SK-N-SH treated with all-trans-retinoic acid at 6 μM for 48 hours (cell line): ENCODE measurements at regions not wholly inside any gene's neighbourhood (a gene's known extent, or its start where the extent isn't known, plus 50 kb on each side); places are given as distances from the start of the nearest gene placed in this dataset.

ENCODE experiments used
- ATAC-seq: fragments of 200-7000 bp; cut with Tn5 transposase; 3 replicates; pipeline ENCODE4 v1.9.1; 2020; ENCODE audit warnings: mild to moderate bottlenecking, moderate library complexity
- ARNTL ChIP-seq: fragments of 450-650 bp; formaldehyde crosslinking; IDR thresholded peaks from 2 replicates; pipeline ENCODE4 v1.5.0; 2020; ENCODE audit warnings: low read depth, mild to moderate bottlenecking, moderate library complexity, borderline replicate concordance
- BACH2 ChIP-seq: fragments of 250-450 bp; sonication (Bioruptor Pico); IDR thresholded peaks from 2 replicates; pipeline ENCODE4 v1.9.0; 2021; ENCODE audit warnings: mild to moderate bottlenecking, borderline replicate concordance
- CSDC2 ChIP-seq: fragments of 250-450 bp; sonication (Bioruptor Pico); IDR thresholded peaks from 2 replicates; pipeline ENCODE4 v1.5.0; 2020; ENCODE audit warnings: mild to moderate bottlenecking, moderate library complexity
- ESRRG ChIP-seq: fragments of 250-450 bp; sonication (Bioruptor Pico); IDR thresholded peaks from 2 replicates; pipeline ENCODE4 v1.6.1; 2021; ENCODE audit warnings: mild to moderate bottlenecking
- GLIS3 ChIP-seq: fragments of 250-450 bp; sonication (Bioruptor Pico); IDR thresholded peaks from 2 replicates; pipeline ENCODE4 v1.5.0; 2020; ENCODE audit warnings: mild to moderate bottlenecking, moderate library complexity
- ISL1 ChIP-seq: fragments of 250-450 bp; sonication (Bioruptor Pico); IDR thresholded peaks from 2 replicates; pipeline ENCODE4 v2.1.2; 2022; ENCODE audit warnings: mild to moderate bottlenecking, moderate library complexity
- OSR1 ChIP-seq: fragments of 250-450 bp; sonication (Bioruptor Pico); IDR thresholded peaks from 2 replicates; pipeline ENCODE4 v1.8.0; 2022; ENCODE audit warnings: moderate library complexity, mild to moderate bottlenecking, inconsistent platforms
- PATZ1 ChIP-seq: fragments of 250-450 bp; sonication (Bioruptor Pico); IDR thresholded peaks from 2 replicates; pipeline ENCODE4 v1.8.0; 2020; ENCODE audit warnings: mild to moderate bottlenecking, moderate library complexity, borderline replicate concordance
- POU6F1 ChIP-seq: fragments of 250-450 bp; sonication (Bioruptor Pico); IDR thresholded peaks from 2 replicates; pipeline ENCODE4 v1.8.0; 2021; ENCODE audit warnings: low read depth, mild to moderate bottlenecking, moderate library complexity, borderline replicate concordance
- PPARA ChIP-seq: fragments of 250-450 bp; sonication (Bioruptor Pico); IDR thresholded peaks from 2 replicates; pipeline ENCODE4 v1.5.0; 2020; ENCODE audit warnings: mild to moderate bottlenecking, borderline replicate concordance
- RARB ChIP-seq: fragments of 250-450 bp; sonication (Bioruptor Pico); IDR thresholded peaks from 2 replicates; pipeline ENCODE4 v1.8.0; 2021; ENCODE audit warnings: mild to moderate bottlenecking, moderate library complexity
- SNAI2 ChIP-seq: fragments of 250-450 bp; sonication (Bioruptor Pico); IDR thresholded peaks from 2 replicates; pipeline ENCODE4 v1.5.0; 2020; ENCODE audit warnings: mild to moderate bottlenecking, moderate library complexity
- TCF4 ChIP-seq: fragments of 250-450 bp; sonication (Bioruptor Pico); IDR thresholded peaks from 2 replicates; pipeline ENCODE4 v1.8.0; 2021; ENCODE audit warnings: mild to moderate bottlenecking, moderate library complexity, borderline replicate concordance
- TOX ChIP-seq: fragments of 250-450 bp; sonication (Bioruptor Pico); IDR thresholded peaks from 2 replicates; pipeline ENCODE4 v1.8.0; 2021; ENCODE audit warnings: mild to moderate bottlenecking, moderate library complexity, borderline replicate concordance
- ZC3H10 ChIP-seq: fragments of 250-450 bp; sonication (Bioruptor Pico); IDR thresholded peaks from 2 replicates; pipeline ENCODE4 v1.5.1; 2021; ENCODE audit warnings: mild to moderate bottlenecking, moderate library complexity
- ZFP3 ChIP-seq: fragments of 250-450 bp; sonication (Bioruptor Pico); IDR thresholded peaks from 2 replicates; pipeline ENCODE4 v1.5.0; 2020; ENCODE audit warnings: mild to moderate bottlenecking, moderate library complexity
- ZNF565 ChIP-seq: fragments of 450-650 bp; formaldehyde crosslinking; conservative IDR thresholded peaks from 2 replicates; pipeline ENCODE4 v1.5.0; 2020; ENCODE audit warnings: low read depth, mild to moderate bottlenecking, moderate library complexity
- ZNF70 ChIP-seq: fragments of 450-650 bp; formaldehyde crosslinking; IDR thresholded peaks from 2 replicates; pipeline ENCODE4 v1.5.0; 2020; ENCODE audit warnings: mild to moderate bottlenecking, moderate library complexity
- ZNF8 ChIP-seq: fragments of 450-650 bp; formaldehyde crosslinking; IDR thresholded peaks from 2 replicates; pipeline ENCODE4 v1.5.0; 2020; ENCODE audit warnings: mild to moderate bottlenecking, moderate library complexity
- TF ChIP-seq, protein P1 (sequence below): fragments of 250-450 bp; sonication (Bioruptor Pico); IDR thresholded peaks from 2 replicates; pipeline ENCODE4 v1.5.0; 2020; ENCODE audit warnings: mild to moderate bottlenecking, moderate library complexity
- TF ChIP-seq, protein P2 (sequence below): fragments of 250-450 bp; sonication (Bioruptor Pico); IDR thresholded peaks from 2 replicates; pipeline ENCODE4 v1.5.1; 2021; ENCODE audit warnings: mild to moderate bottlenecking, moderate library complexity

DNA sequence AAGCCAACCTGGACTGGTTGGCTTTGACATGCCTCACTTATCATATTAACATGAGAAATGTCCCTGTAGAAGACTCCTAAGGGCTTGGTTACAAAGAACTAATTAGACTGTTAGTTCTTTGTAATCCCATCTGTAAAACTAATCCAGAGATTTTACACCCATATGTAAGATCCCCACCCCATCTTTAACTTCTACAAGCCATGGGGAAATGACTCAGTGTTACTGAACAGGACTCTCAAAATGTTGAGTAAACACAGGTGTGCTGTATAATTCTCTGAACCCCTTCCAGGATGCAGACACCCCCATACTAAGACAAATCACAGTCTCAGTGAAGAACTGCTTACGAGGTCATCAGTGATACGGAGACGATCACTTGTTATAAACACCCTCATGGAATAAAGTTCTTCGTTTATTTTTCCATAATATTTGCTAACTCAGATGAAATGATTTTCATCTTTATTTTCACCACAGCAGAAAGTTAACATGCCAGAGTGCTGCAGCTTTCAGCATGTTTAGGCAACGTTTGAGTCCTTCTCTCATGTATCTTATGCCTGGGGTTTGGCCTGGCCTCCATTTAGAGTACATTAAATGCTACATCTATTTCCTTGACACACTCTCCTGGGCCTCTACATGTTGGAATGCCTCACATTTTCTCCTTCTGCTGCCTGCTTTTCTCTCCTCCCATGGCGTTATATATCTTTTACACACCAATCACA lies 55.3 kb upstream of the LEKR1 start:
- TF ChIP-seq CSDC2 (CRISPR knock-in tag) (no peak), PATZ1 (no peak), ZFP3 (no peak), ARNTL (CRISPR knock-in tag) (no peak), BACH2 (CRISPR knock-in tag) (no peak), TCF4 (CRISPR knock-in tag) (no peak), OSR1 (CRISPR knock-in tag) (no peak), ZNF565 (CRISPR knock-in tag) (no peak), TOX (no peak), ZNF8 (CRISPR knock-in tag) (no peak), PPARA (CRISPR knock-in tag) (no peak), POU6F1 (CRISPR knock-in tag) (no peak), RARB (CRISPR knock-in tag) (no peak), SNAI2 (CRISPR knock-in tag) (no peak), ESRRG (CRISPR knock-in tag) (no peak), ISL1 (CRISPR knock-in tag) (no peak)
- TF ChIP-seq, protein P1, sequence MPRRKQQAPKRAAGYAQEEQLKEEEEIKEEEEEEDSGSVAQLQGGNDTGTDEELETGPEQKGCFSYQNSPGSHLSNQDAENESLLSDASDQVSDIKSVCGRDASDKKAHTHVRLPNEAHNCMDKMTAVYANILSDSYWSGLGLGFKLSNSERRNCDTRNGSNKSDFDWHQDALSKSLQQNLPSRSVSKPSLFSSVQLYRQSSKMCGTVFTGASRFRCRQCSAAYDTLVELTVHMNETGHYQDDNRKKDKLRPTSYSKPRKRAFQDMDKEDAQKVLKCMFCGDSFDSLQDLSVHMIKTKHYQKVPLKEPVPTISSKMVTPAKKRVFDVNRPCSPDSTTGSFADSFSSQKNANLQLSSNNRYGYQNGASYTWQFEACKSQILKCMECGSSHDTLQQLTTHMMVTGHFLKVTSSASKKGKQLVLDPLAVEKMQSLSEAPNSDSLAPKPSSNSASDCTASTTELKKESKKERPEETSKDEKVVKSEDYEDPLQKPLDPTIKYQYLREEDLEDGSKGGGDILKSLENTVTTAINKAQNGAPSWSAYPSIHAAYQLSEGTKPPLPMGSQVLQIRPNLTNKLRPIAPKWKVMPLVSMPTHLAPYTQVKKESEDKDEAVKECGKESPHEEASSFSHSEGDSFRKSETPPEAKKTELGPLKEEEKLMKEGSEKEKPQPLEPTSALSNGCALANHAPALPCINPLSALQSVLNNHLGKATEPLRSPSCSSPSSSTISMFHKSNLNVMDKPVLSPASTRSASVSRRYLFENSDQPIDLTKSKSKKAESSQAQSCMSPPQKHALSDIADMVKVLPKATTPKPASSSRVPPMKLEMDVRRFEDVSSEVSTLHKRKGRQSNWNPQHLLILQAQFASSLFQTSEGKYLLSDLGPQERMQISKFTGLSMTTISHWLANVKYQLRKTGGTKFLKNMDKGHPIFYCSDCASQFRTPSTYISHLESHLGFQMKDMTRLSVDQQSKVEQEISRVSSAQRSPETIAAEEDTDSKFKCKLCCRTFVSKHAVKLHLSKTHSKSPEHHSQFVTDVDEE (CRISPR knock-in tag) = no peak
- ATAC-seq = no peak

- no peak; the same call in 2 of the 3 replicates for ATAC-seq
- no peak for TF ChIP-seq ZNF565 (CRISPR knock-in tag)
- no peak for TF ChIP-seq SNAI2 (CRISPR knock-in tag)
- TF ChIP-seq, protein P2, sequence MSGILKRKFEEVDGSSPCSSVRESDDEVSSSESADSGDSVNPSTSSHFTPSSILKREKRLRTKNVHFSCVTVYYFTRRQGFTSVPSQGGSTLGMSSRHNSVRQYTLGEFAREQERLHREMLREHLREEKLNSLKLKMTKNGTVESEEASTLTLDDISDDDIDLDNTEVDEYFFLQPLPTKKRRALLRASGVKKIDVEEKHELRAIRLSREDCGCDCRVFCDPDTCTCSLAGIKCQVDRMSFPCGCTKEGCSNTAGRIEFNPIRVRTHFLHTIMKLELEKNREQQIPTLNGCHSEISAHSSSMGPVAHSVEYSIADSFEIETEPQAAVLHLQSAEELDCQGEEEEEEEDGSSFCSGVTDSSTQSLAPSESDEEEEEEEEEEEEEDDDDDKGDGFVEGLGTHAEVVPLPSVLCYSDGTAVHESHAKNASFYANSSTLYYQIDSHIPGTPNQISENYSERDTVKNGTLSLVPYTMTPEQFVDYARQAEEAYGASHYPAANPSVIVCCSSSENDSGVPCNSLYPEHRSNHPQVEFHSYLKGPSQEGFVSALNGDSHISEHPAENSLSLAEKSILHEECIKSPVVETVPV = no peak
- TF ChIP-seq ZC3H10 (CRISPR knock-in tag) = no peak
- TF ChIP-seq GLIS3 (CRISPR knock-in tag) = no peak
- no peak for TF ChIP-seq RARB (CRISPR knock-in tag)
Observed at GRCh38 chr3:156772588-156773206, 53.5 kb upstream of the LEKR1 start.

GRCh38 chr3:156776031-156776430 lies 50.1 kb upstream of the LEKR1 start:
- no peak for TF ChIP-seq ZNF70
- no peak for TF ChIP-seq ZFP3
- TF ChIP-seq RARB (CRISPR knock-in tag) = no peak
- TF ChIP-seq PPARA (CRISPR knock-in tag) = no peak
- no peak for ATAC-seq
